Trophoblast cell (in vitro differentiated cells and primary cell): ENCODE measurements at regions not wholly inside any gene's neighbourhood (a gene's known extent, or its start where the extent isn't known, plus 50 kb on each side); places are given as distances from the start of the nearest gene placed in this dataset.

Experiments
- DNase-seq, 2 donors: peaks; one replicate each; pipeline ENCODE4 v3.0.0-alpha.2; 2016
- H2AFZ ChIP-seq: 2 replicates; pipeline ENCODE4 v1.6.1; 2013; ENCODE audit warnings: low read length, moderate library complexity, mild to moderate bottlenecking; ENCODE audit not compliant: insufficient read depth, poor library complexity
- H2AK5ac ChIP-seq: 2 replicates; pipeline ENCODE4 v1.6.1; 2013; ENCODE audit warnings: mild to moderate bottlenecking, low read length
- H2BK120ac ChIP-seq: 2 replicates; pipeline ENCODE4 v1.6.1; 2013; ENCODE audit warnings: low read length, mild to moderate bottlenecking, moderate library complexity; ENCODE audit not compliant: insufficient read depth, poor library complexity
- H2BK12ac ChIP-seq: 2 replicates; pipeline ENCODE4 v1.6.1; 2013; ENCODE audit warnings: mild to moderate bottlenecking, low read length, moderate library complexity
- H2BK5ac ChIP-seq: 2 replicates; pipeline ENCODE4 v1.6.1; 2013; ENCODE audit warnings: low read length, low read depth, moderate library complexity, mild to moderate bottlenecking; ENCODE audit not compliant: poor library complexity
- H3K14ac ChIP-seq: 2 replicates; pipeline ENCODE4 v1.6.1; 2013; ENCODE audit warnings: mild to moderate bottlenecking, low read length
- H3K18ac ChIP-seq: 2 replicates; pipeline ENCODE4 v1.6.1; 2013; ENCODE audit warnings: mild to moderate bottlenecking, low read length
- H3K23ac ChIP-seq: 2 replicates; pipeline ENCODE4 v1.6.1; 2013; ENCODE audit warnings: low read length
- H3K27ac ChIP-seq: 2 replicates; pipeline ENCODE4 v1.5.1; 2013; ENCODE audit warnings: low read depth, mild to moderate bottlenecking, inconsistent platforms, low read length, moderate library complexity
- H3K27me3 ChIP-seq: 2 replicates; pipeline ENCODE4 v1.6.1; 2013; ENCODE audit warnings: inconsistent platforms, mild to moderate bottlenecking, low read length, moderate library complexity; ENCODE audit not compliant: insufficient read depth
- H3K36me3 ChIP-seq, 2 experiments: 1 replicate in 1 of 2; 2 replicates in 1 of 2; pipeline ENCODE4 v1.6.1; 2013; ENCODE audit warnings: low read length in 2 of 2, mild to moderate bottlenecking in 2 of 2, moderate library complexity in 1 of 2; ENCODE audit not compliant: insufficient read depth in 2 of 2, control insufficient read depth in 1 of 2
- H3K4ac ChIP-seq: 2 replicates; pipeline ENCODE4 v1.6.1; 2013; ENCODE audit warnings: low read depth, mild to moderate bottlenecking, low read length, moderate library complexity
- H3K4me1 ChIP-seq, 2 experiments: 1 replicate in 1 of 2; 2 replicates in 1 of 2; pipeline ENCODE4 v1.6.1; 2013; ENCODE audit warnings: low read length in 2 of 2, mild to moderate bottlenecking in 2 of 2, moderate library complexity in 1 of 2; ENCODE audit not compliant: insufficient read depth in 2 of 2, control insufficient read depth in 1 of 2
- H3K4me2 ChIP-seq: 2 replicates; pipeline ENCODE4 v1.6.1; 2013; ENCODE audit warnings: inconsistent platforms, mild to moderate bottlenecking, low read length, moderate library complexity
- H3K4me3 ChIP-seq: 2 replicates; pipeline ENCODE4 v1.5.1; 2013; ENCODE audit warnings: mild to moderate bottlenecking, low read depth, low read length, inconsistent platforms
- H3K79me1 ChIP-seq: one replicate; pipeline ENCODE4 v1.6.1; 2013; ENCODE audit warnings: low read length
- H3K79me2 ChIP-seq: 2 replicates; pipeline ENCODE4 v1.6.1; 2013; ENCODE audit warnings: low read length, mild to moderate bottlenecking; ENCODE audit not compliant: control insufficient read depth, insufficient read depth, poor library complexity
- H3K9ac ChIP-seq: 2 replicates; pipeline ENCODE4 v1.6.1; 2013; ENCODE audit warnings: mild to moderate bottlenecking, low read length
- H3K9me3 ChIP-seq: 2 replicates; pipeline ENCODE4 v1.6.1; 2013; ENCODE audit warnings: low read depth, mild to moderate bottlenecking, control low read depth, inconsistent platforms, low read length; ENCODE audit not compliant: insufficient read depth
- H4K12ac ChIP-seq: 2 replicates; pipeline ENCODE4 v1.6.1; 2013; ENCODE audit warnings: low read depth, mild to moderate bottlenecking, low read length, moderate library complexity
- H4K8ac ChIP-seq: 2 replicates; pipeline ENCODE4 v1.6.1; 2013; ENCODE audit warnings: low read depth, mild to moderate bottlenecking, low read length, moderate library complexity
- H4K91ac ChIP-seq: one replicate; pipeline ENCODE4 v1.6.1; 2013; ENCODE audit warnings: low read depth, mild to moderate bottlenecking, low read length, moderate library complexity
- WGBS: extraction: QIAGEN DNeasy Blood & Tissue Kit; methylation state at CpG from one replicate; pipeline ENCODE4 v1.1.7; 2013; ENCODE audit warnings: missing lambda C conversion rate; ENCODE audit not compliant: insufficient read length, insufficient coverage; ENCODE audit errors: extremely low coverage; 5-methylcytosine and 5-hydroxymethylcytosine counted together

- DNase-seq: no peak
- no peak overlapping the region for H2BK12ac ChIP-seq
- H3K27me3 ChIP-seq: no peaks in the 10 kb centered on the region
- no peak overlapping the region for H3K23ac ChIP-seq
- no peak overlapping the region for H2AK5ac ChIP-seq
- H3K4me1 ChIP-seq: no peaks in the 10 kb centered on the region
- no peaks in the 10 kb centered on the region for H3K9me3 ChIP-seq
- no peak overlapping the region for H4K8ac ChIP-seq
- H3K4ac ChIP-seq: no peak overlapping the region
- no peak overlapping the region for H2BK120ac ChIP-seq
- WGBS: no CpG with 5 or more reads among the region's 6 CpGs
- no peak overlapping the region for H2AFZ ChIP-seq
- H3K79me1 ChIP-seq: no peaks in the 10 kb centered on the region
- H3K18ac ChIP-seq: no peak overlapping the region
- no peaks in the 10 kb centered on the region for H3K36me3 ChIP-seq
- H4K91ac ChIP-seq: no peak overlapping the region
- H4K12ac ChIP-seq: no peak overlapping the region
- no peak overlapping the region for H2BK5ac ChIP-seq
- H3K14ac ChIP-seq: no peak overlapping the region
- no peaks in the 10 kb centered on the region for H3K79me2 ChIP-seq
- H3K4me3 ChIP-seq: no peak overlapping the region
- no peak overlapping the region for H3K9ac ChIP-seq
- no peak overlapping the region for H3K4me2 ChIP-seq
- no peak overlapping the region for H3K27ac ChIP-seq
Observed at GRCh38 chr10:128852902-128853301, 614.1 kb upstream of the MGMT start.

GRCh38 chr10:128853537-128853936 lies 613.5 kb upstream of the MGMT start:
- no peak for DNase-seq
- Histone ChIP-seq H2BK5ac (no peak overlapping the region), H3K9me3 (no peaks in the 10 kb centered on the region), H4K12ac (no peak overlapping the region), H3K36me3 (no peaks in the 10 kb centered on the region), H3K4me3 (no peak overlapping the region), H3K27ac (no peak overlapping the region), H2AK5ac (no peak overlapping the region), H3K27me3 (no peaks in the 10 kb centered on the region), H2BK120ac (no peak overlapping the region), H3K18ac (no peak overlapping the region), H3K9ac (no peak overlapping the region), H3K4ac (no peak overlapping the region), H3K4me1 (no peaks in the 10 kb centered on the region), H4K8ac (no peak overlapping the region), H2BK12ac (no peak overlapping the region), H3K4me2 (no peak overlapping the region), H3K79me2 (no peaks in the 10 kb centered on the region), H3K23ac (peak overlapping the region; percentile 64), H4K91ac (no peak overlapping the region), H3K14ac (no peak overlapping the region), H3K79me1 (no peaks in the 10 kb centered on the region), H2AFZ (no peak overlapping the region)
- no CpG with 5 or more reads among the region's 8 CpGs for WGBS

- Histone ChIP-seq H3K79me1 (no peaks in the 10 kb centered on the region), H2BK12ac (no peak overlapping the region), H3K4me2 (no peak overlapping the region), H2AFZ (no peak overlapping the region), H3K4ac (no peak overlapping the region), H3K4me1 (no peaks in the 10 kb centered on the region), H2BK5ac (no peak overlapping the region), H3K4me3 (no peak overlapping the region), H3K23ac (no peak overlapping the region), H4K91ac (no peak overlapping the region), H3K27ac (no peak overlapping the region), H2BK120ac (no peak overlapping the region), H4K8ac (no peak overlapping the region), H3K18ac (no peak overlapping the region), H2AK5ac (no peak overlapping the region), H3K9ac (no peak overlapping the region), H4K12ac (no peak overlapping the region), H3K14ac (no peak overlapping the region), H3K79me2 (no peaks in the 10 kb centered on the region), H3K36me3 (no peaks in the 10 kb centered on the region), H3K9me3 (no peaks in the 10 kb centered on the region), H3K27me3 (no peaks in the 10 kb centered on the region)
- no CpG with 5 or more reads among the region's 1 CpG for WGBS
- no peak for DNase-seq
Observed at GRCh38 chr10:128854204-128854603, 612.8 kb upstream of the MGMT start.

- H3K4me3 ChIP-seq: no peak overlapping the region
- H3K9me3 ChIP-seq: no peaks in the 10 kb centered on the region
- no peak overlapping the region for H3K18ac ChIP-seq
- H3K4ac ChIP-seq: no peak overlapping the region
- no peaks in the 10 kb centered on the region for H3K79me2 ChIP-seq
- no peak for DNase-seq
- no CpG with 5 or more reads among the region's 5 CpGs for WGBS
- H4K91ac ChIP-seq: no peak overlapping the region
- no peak overlapping the region for H2AFZ ChIP-seq
- no peak overlapping the region for H3K14ac ChIP-seq
- no peak overlapping the region for H3K27ac ChIP-seq
- H2BK5ac ChIP-seq: no peak overlapping the region
- no peak overlapping the region for H2BK120ac ChIP-seq
- no peaks in the 10 kb centered on the region for H3K36me3 ChIP-seq
- H3K23ac ChIP-seq: no peak overlapping the region
- no peak overlapping the region for H2BK12ac ChIP-seq
- no peaks in the 10 kb centered on the region for H3K27me3 ChIP-seq
- H4K12ac ChIP-seq: no peak overlapping the region
- H3K4me2 ChIP-seq: no peak overlapping the region
- no peak overlapping the region for H4K8ac ChIP-seq
- H2AK5ac ChIP-seq: no peak overlapping the region
- H3K79me1 ChIP-seq: no peaks in the 10 kb centered on the region
- no peak overlapping the region for H3K9ac ChIP-seq
- no peaks in the 10 kb centered on the region for H3K4me1 ChIP-seq
Observed at GRCh38 chr10:128854963-128855362, 612.1 kb upstream of the MGMT start.
